ENCODE measurements at regions not wholly inside any gene's neighbourhood (a gene's known extent, or its start where the extent isn't known, plus 50 kb on each side); places are given as distances from the start of the nearest gene placed in this dataset.

- no peak for TF ChIP-seq ZNF276 (CRISPR knock-in tag; IDR thresholded peaks at IDR 0.05; ENCODE audit: low read depth)
- TF ChIP-seq BHLHE40 (IDR thresholded peaks at IDR 0.05; ENCODE audit: low read length) = 0 out of 2 replicates have a peak, but pooled peaks have one; percentile 28
- TF ChIP-seq ERF (CRISPR knock-in tag; IDR thresholded peaks at IDR 0.05) = peak; percentile 74
- no peak for TF ChIP-seq ZNF44 (CRISPR knock-in tag; IDR thresholded peaks at IDR 0.05)
- TF ChIP-seq ZBTB7B (CRISPR knock-in tag; IDR thresholded peaks at IDR 0.05) = peak; percentile 99
- no peak for TF ChIP-seq NONO (IDR thresholded peaks at IDR 0.05)
- 0 out of 2 replicates have a peak, but pooled peaks have one; percentile 49 for TF ChIP-seq NONO (CRISPR knock-in tag; conservative IDR thresholded peaks at IDR 0.05)
- no peak for TF ChIP-seq ZFP62 (CRISPR knock-in tag; IDR thresholded peaks at IDR 0.05)
- TF ChIP-seq TEAD3 (CRISPR knock-in tag; optimal IDR thresholded peaks at IDR 0.05; ENCODE audit: borderline replicate concordance) = peak; percentile 89
- TF ChIP-seq ADNP (CRISPR knock-in tag; IDR thresholded peaks at IDR 0.05) = no peak
- no peak for TF ChIP-seq ZFP36L1 (CRISPR knock-in tag; IDR thresholded peaks at IDR 0.05)
- no peak for TF ChIP-seq ZIK1 (CRISPR knock-in tag; IDR thresholded peaks at IDR 0.05; ENCODE audit: borderline replicate concordance, low read depth)
- peak; percentile 89 for TF ChIP-seq ZNF878 (CRISPR knock-in tag; IDR thresholded peaks at IDR 0.05)
- TF ChIP-seq NBN (conservative IDR thresholded peaks at IDR 0.05) = no peak
- TF ChIP-seq ZNF639 (CRISPR knock-in tag; conservative IDR thresholded peaks at IDR 0.05) = no peak
- no peak for TF ChIP-seq CENPT (CRISPR knock-in tag; IDR thresholded peaks at IDR 0.05; ENCODE audit: low read depth)
- peak; percentile 29 for TF ChIP-seq AGO2 (optimal IDR thresholded peaks at IDR 0.05; ENCODE audit: low read depth, low read length)
- no peak for TF ChIP-seq THYN1 (CRISPR knock-in tag; IDR thresholded peaks at IDR 0.05; ENCODE audit: borderline replicate concordance, low read depth)
- peak; percentile 19; the same call in 1 of the 2 replicates for TF ChIP-seq ELF1 (CRISPR knock-in tag; IDR thresholded peaks at IDR 0.05)
- 0 out of 2 replicates have a peak, but pooled peaks have one; percentile 22 for TF ChIP-seq MXD1 (CRISPR knock-in tag; IDR thresholded peaks at IDR 0.05)
- TF ChIP-seq ZBTB33 (CRISPR knock-in tag; IDR thresholded peaks at IDR 0.05) = no peak
- TF ChIP-seq ZNF33A (CRISPR knock-in tag; IDR thresholded peaks at IDR 0.05; ENCODE audit: borderline replicate concordance) = no peak; the same call in 1 of the 2 replicates
- TF ChIP-seq PTBP1 (IDR thresholded peaks at IDR 0.05; ENCODE audit: low read depth, low read length, poor library complexity, severe bottlenecking) = no peak
- TF ChIP-seq ZBTB43 (CRISPR knock-in tag; conservative IDR thresholded peaks at IDR 0.05) = peak; percentile 80; the same call in 1 of the 2 replicates
Observed at GRCh38 chr1:25168193-25169071, 63.9 kb downstream of the SYF2 start (continued).

Data from HepG2 (cell line).